Hematopoietic multipotent progenitor cell treated with erythropoietin and hydrocortisone succinate and interleukin-3 and kit ligand, for 17 days (in vitro differentiated cells): ENCODE measurements at regions not wholly inside any gene's neighbourhood (a gene's known extent, or its start where the extent isn't known, plus 50 kb on each side); places are given as distances from the start of the nearest gene placed in this dataset.
"Not testable (repeated sequence)": the region's sequence is repeated elsewhere in the genome, so short reads cannot be mapped to it uniquely, and the experiment has no call there.

Source experiments
- DNase-seq: peaks from one replicate; pipeline ENCODE4 v3.0.0-alpha.2; 2015; ENCODE audit warnings: low spot score

DNA sequence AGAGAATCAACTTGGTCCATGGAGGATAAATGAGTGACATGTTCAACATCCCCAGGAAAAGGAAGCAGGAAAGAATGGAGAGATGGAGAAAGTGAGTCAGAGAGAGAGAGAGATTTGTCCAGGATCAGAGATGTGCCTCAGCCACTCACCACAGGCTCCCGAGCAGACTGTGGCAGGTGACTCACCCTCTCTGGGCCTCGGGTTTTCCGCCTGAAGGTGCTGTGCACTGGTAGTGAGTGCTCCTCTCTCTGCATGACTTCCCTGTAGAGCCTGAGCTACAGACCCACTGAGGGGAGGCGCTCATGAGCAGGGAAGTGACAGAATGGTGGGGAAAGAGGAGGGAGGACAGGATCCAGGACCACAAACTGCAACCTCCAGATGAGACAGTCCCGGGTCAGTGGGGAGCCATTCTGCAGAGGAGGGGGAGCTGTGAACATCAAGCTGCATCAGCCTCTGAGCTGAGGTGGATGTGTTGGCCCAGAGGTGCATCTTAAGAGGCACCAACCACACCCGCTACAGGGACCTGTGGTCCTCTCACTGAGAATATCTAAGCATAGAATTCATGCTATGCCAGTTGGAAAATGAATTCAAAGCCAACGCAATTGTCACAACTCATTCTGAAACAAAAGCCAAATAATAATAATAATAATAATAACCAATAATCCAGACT is 433.4 kb downstream of the BRD1 start:
- no peak for DNase-seq

GRCh38 chr22:49393526-49393925 is 434.1 kb downstream of the BRD1 start:
- DNase-seq: no peak

GRCh38 chr22:49392841-49393510 is 434.7 kb downstream of the BRD1 start:
- no peak for DNase-seq

- no peak for DNase-seq
Observed at GRCh38 chr22:49392247-49392646, 435.4 kb downstream of the BRD1 start.

DNA sequence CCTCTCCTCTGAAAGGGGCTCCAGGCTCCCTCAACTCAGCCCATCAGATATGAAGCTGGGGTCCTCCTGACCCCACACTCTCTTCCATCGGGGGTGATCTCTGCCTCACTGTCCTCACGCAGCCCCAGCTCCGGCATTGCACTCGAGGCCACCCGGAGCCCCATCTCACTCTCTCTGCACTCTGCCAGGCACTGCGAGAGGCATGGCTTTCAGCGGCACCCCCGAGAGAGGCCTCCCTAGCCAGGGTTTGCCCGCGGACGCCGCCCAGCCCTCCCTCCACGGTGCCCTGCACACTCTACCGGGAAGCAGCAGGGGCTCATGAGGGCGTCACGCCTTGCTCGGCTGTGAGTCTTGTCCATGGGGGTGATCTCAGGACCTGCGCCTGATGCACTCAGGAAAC is 436.2 kb downstream of the BRD1 start:
- no peak for DNase-seq

GRCh38 chr22:49390954-49391353 is 436.7 kb downstream of the BRD1 start:
- DNase-seq: no peak

GRCh38 chr22:49383909-49384308 is 443.8 kb downstream of the BRD1 start:
- not testable (repeated sequence) for DNase-seq

DNA sequence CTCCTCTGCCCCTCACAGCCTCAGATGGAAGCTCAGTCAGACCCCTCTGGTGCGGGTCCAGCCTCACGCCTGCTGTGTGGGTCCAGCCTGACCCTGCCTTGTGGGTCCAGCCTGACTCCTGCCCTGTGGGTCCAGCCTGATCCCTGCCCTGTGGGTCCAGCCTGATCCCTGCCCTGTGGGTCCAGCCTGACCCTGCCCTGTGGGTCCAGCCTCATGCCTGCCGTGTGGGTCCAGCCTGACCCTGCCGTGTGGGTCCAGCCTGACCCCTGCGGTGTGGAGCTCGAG is 445.3 kb downstream of the BRD1 start:
- no peak for DNase-seq

DNA sequence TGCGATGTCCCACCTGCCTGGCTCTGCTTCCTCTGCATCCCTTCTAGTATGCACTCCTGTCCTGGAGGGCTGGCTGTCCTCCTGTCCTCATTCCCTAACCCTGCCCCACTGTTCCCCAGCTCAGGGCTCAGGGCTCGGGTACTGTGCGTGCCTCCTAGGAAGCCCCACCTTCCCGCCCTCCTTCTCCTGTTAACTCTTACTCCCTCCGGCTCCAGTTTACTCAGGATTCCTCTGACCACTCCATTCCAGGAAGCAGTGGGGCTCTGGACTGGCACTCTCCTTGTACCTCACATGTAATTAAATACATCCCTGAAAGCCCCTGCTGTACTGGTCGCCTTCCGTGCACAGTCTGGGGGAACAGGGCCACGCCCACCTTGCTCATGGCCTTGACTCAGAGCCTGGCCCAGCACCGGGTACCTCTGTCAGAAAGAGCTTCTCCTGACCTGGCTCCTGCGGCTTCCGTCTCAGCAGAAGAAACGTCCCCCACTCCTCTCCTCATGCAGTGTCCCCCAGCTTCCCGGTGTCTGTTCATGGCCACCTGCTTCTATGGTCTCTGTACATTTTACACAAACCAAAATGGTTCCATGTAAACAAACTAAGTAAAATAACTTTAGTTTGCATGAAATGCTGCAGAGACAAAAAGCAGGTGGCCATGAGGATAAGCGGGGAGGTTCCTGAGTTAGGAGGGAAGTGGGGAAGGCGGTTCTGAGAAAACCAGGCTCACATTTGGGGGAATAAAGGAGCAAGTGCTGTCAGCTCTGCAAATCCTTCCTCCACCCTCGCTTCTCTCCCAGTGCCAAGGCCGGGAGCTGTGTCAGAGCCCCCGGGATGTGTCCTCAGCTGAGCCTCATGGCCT is 445.9 kb downstream of the BRD1 start:
- no peak for DNase-seq

GRCh38 chr22:49380828-49381114 is 446.9 kb downstream of the BRD1 start:
- DNase-seq: no peak

DNA sequence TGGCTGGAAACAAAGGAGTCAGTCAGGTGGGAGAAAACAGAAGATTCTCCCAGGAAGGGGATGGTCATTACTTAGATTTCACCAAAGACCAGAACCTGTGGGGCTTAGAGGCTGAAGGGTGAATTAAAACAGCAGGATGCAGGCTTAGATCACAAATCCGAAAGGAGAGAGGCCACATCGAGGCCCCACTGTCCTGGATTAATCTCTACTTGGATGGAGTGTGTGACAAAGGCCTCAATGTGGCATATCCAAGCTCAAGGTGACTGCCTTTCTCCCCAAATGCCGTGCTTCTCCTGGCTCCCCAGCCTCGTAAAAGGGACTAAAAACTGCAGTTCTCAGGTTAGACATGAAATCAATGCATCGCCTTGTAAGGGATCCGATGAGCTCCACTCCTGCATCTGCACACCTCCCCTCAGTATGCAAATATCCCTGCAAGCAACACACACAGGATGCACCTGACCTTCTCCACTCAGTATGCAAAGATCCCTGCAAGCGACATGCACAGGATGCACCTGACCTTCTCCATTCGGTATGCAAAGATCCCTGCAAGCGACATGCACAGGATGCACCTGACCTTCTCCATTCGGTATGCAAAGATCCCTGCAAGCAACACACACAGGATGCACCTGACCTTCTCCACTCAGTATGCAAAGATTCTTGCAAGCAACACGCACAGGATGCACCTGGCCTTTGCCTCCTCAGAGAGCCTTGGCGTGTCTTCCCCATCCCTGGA is 447.4 kb downstream of the BRD1 start:
- no peak for DNase-seq

- no peak for DNase-seq
Observed at GRCh38 chr22:49377306-49377705, 450.4 kb downstream of the BRD1 start.

GRCh38 chr22:49373801-49374226 is 453.9 kb downstream of the BRD1 start:
- DNase-seq: no peak

- no peak for DNase-seq
Observed at GRCh38 chr22:49373289-49373666, 454.4 kb downstream of the BRD1 start.

DNA sequence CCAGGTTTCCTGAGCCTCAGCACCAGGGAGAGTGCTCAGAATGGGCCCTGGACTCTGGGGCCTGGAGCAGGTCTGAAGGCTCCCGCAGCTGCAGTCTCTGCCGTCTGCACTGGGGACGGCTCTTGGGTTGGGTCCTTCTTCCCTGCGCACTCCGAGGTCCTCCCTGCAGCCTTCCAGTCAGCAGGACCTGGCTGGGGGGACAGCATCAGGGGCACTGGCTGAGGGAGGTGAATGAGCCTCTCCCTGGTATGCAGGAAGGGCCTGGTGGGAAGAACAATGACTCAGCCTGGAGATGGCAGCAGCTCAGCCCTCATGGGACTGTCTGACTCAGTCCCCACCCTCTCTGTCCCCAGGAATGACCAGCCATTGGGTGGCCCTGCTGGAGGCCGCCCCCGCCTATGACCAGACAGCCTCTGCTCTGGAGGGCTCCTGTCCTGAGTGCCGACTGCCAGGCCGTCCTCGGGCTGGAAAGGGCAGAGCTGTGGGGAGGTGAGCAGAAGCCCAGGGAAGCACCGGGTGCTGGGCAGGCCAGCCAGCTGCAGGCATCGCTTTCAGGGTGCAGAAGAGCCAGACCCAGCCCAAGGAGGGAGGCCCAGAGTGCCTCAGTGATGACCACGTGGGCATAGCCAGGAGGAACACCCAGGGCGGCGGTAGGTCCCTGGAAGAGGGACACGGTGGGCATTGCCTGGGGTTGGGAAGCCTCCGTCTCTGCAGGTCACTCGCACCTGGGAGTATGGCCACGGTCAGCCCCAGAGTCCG is 455.0 kb downstream of the BRD1 start:
- no peak for DNase-seq

GRCh38 chr22:49372111-49372529 is 455.6 kb downstream of the BRD1 start:
- DNase-seq: no peak

GRCh38 chr22:49371325-49372110 is 456.2 kb downstream of the BRD1 start:
- no peak for DNase-seq

GRCh38 chr22:49370627-49371301 is 456.9 kb downstream of the BRD1 start:
- DNase-seq: no peak

- DNase-seq: no peak
Observed at GRCh38 chr22:49369726-49370626, 457.7 kb downstream of the BRD1 start.
